NT2/D1 (cell line): ENCODE measurements at regions not wholly inside any gene's neighbourhood (a gene's known extent, or its start where the extent isn't known, plus 50 kb on each side); places are given as distances from the start of the nearest gene placed in this dataset.

Experiments
- YY1 ChIP-seq: IDR thresholded peaks from 2 replicates; pipeline ENCODE4 v1.6.1; 2011; ENCODE audit not compliant: insufficient read length, insufficient read depth
- ZNF274 ChIP-seq: IDR thresholded peaks from 2 replicates; pipeline ENCODE4 v1.6.1; 2011; ENCODE audit warnings: mild to moderate bottlenecking, low read depth, low read length

GRCh38 chr2:15721411-15722067 lies 129.9 kb downstream of the DDX1 start:
- TF ChIP-seq YY1 (no peak), ZNF274 (no peak)
